Stimulated activated CD8-positive, alpha-beta memory T cell treated with anti-CD3 and anti-CD28 coated beads, Interleukin-12 subunit alpha, Interleukin-12 subunit beta, amount 100 ng/mL, for 4 hours (primary cell): ENCODE measurements at regions not wholly inside any gene's neighbourhood (a gene's known extent, or its start where the extent isn't known, plus 50 kb on each side); places are given as distances from the start of the nearest gene placed in this dataset.

Experiments
- DNase-seq: peaks from one replicate; pipeline ENCODE4 v3.0.0-alpha.2; 2020; ENCODE audit warnings: low read depth

GRCh38 chr3:104510131-104510849 is 856.4 kb upstream of the ALCAM start:
- no peak for DNase-seq

DNA sequence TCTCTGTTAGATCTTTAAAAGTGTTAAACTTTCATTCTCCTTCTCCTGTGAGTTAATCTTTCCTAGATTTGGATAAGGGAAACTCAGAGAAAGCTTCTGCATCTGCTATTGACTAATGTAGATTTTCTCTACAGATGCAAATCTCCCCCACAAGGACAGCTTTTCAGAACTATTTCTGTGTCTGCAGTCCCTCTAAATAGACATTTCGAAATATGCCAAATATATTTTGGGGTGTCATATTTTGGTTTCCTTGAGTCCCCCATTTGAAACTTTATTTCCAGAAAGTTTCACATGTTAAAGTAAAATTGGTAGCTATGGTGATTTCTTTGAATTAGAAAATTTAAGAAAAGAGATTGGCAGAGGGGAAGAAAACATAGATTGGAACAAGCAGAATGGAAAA is 852.3 kb upstream of the ALCAM start:
- DNase-seq = no peak

GRCh38 chr3:104514776-104515175 is 851.9 kb upstream of the ALCAM start:
- no peak for DNase-seq

GRCh38 chr3:104519068-104519467 is 847.6 kb upstream of the ALCAM start:
- no peak for DNase-seq

DNA sequence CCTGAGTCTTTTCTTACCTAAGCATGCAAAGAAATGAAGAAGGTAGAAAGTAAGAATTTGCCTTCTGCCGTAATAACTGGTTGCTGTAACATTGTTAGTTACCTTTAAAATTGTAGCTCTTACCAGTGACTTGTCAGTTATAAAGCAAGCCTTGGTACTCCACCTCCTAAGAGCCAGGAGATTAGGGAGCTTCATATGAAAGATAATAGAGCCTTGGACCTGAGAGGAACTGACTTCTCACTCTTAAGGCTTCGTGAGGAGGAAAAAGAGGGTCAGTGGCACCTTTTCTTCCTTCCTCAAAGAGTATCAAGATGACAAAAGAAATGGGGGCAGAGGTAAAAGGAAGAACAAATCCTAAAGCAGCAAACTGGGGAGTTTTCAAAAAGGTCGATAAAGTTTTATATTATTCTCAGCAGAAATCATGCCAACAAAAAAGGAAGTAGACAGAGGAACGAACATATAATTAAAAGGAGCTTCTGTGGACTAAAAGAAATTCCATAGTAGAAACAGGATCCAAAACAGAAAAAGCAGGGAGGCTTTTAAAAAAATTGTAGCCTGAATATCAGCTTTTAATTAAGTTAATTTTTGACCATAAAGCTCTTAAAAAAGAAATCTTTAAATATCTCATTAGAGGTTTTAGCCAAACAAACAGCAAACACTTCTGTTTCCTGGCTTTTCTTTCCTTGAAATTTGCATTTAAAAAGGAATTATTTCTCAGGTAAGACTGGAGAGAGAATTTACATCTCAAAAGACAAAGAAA is 847.1 kb upstream of the ALCAM start:
- DNase-seq = no peak

DNA sequence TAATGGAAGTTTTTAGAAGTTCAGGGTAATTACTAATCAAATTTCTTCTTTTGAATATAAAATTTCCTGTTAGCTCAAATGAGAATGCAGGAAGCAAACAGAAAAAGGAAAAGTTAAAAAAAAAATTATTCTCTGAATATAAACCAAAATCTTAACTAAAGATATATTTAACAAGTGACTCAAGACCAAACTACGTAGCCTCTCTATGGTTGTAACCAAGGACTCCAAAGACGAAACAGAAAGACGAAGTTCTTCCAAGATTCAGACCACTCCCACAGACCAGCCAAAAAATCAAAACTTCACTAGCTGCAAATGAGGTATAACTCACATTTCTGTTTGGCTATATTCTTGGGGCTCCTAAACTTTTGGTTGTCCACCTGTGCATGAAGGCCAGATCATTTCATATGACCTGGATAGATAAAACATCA is 846.5 kb upstream of the ALCAM start:
- no peak for DNase-seq

DNA sequence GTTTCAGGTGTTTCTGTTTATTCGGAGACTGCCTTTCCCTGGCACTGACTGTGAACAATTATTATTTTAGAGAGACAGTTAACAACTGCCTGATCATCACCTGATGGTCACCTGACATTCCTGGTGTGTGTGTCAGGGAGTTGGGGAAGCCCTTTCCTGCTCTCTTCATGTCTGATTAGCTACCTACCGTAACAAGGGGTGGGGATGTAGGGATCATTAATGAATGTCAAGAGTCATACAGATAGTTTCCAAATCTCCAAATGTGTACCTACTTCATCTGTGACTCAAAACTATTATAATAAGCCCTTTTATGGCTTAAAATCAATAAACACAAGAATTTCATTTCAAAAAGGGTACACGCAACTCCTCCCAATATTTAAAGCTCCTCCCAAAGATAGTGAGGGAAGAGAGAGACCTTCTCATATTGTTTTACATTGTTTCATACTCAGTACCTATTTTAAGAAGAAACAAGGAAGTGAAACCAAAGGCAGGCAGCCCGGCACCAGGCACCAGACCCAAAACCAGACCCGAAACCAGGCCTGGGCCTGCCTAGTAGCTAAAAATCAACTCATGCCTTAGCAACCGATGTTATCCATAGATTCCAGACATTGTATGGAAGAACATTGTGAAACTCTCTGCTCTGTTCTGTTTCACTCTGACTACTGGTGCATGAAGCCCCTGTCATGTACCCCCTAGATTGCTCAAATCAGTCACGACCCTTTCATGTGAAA is 844.9 kb upstream of the ALCAM start:
- no peak for DNase-seq

DNA sequence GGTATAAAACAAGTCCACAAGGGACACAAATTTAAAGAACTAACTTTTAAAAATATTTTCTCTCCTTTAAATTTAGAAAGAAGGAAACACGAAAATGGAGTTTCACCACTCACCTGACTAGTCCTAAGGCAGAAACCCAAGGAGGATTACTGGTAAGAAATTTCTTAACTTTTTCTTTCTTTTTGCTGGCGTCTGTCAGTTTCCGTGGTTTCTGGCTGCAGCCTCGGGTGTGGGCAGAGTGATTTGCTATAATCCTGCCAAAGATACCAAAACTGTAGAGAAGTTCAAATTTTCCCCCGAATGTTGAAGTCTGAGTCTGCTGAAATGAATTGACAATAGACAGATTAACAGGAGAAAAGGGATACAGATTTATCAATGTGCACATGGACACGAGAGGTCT is 843.6 kb upstream of the ALCAM start:
- DNase-seq = no peak

DNA sequence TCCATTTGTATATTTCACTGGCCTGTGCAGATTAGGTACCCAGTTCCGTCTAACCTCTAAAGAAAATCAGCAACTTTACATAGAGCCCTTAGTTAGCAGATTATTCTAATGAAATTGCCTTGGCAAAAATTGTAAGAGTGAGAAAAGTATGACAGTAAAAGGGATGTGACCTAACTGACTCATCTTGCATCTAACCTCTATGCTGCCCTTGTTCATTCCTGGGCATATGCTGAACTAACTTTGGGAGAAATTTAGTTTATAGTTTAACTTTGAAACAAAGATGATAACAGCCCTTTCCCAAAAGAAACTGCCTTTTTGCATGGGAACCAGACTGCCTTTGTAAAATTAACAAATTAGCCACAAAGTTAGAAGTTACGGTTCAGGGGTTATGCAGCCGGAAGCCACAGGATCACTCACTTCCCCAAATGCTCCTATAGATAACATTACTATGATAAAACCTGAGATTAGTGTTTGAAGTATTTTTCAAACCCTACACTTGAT is 839.8 kb upstream of the ALCAM start:
- DNase-seq = no peak

DNA sequence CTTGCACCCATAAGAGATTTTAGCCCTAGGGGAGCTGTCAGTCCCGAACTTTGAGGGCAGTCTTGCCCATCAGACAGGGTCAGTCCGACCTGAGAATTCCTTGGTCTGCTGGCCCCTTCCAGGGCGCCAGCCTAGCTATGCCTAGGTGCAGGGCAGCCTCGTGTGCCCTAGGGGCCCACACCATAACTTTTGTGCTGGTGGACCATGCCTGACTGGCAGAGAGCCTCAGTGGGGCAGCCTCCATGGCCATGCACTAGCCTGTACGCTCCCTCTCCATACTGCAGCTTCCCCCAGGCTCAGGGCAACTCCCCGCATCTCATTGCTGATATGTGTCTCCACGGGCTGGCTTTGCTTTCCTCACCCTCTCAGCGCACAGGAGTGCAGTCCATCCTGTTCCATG is 835.8 kb upstream of the ALCAM start:
- no peak for DNase-seq

DNA sequence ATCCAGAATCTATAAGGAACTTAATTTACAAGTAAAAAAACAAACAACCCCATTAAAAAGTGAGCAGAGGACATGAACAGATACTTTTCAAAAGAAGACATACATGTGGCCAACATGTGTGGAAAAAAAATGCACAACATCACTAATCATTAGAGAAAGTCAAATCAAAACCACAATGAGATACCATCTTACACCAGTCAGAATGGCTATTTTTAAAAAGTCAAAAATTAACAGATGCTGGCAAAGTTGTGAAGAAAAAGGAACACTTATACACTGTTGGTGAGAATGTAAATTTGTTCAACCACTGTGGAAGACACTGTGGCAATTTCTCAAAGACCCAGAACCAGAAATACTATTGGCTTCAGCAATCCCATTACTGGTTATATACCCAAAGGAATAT is 830.0 kb upstream of the ALCAM start:
- no peak for DNase-seq

DNA sequence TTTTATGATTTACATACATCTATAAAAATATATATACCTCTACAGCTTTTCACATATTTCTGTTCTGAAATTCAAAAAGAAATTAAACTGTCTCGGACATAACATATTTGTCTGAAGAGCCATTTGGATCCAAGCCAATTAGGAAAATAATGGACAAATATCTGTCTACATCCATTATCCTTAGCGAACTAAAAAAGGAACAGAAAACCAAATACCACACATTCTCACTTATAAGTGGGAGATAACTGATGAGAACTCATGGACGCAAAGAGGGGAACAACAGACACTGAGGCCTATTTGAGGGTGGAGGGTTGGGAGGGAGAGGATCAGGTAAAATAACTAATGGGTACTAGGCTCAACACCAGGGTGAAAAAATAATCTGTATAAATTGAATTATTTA is 829.4 kb upstream of the ALCAM start:
- no peak for DNase-seq

GRCh38 chr3:104546301-104546700 is 820.4 kb upstream of the ALCAM start:
- DNase-seq = no peak

- DNase-seq = no peak
Measured at GRCh38 chr3:104547031-104547430, 819.7 kb upstream of the ALCAM start.

GRCh38 chr3:104548401-104548800 is 818.3 kb upstream of the ALCAM start:
- DNase-seq = no peak

GRCh38 chr3:104549099-104549714 is 817.5 kb upstream of the ALCAM start:
- no peak for DNase-seq

- no peak for DNase-seq
Measured at GRCh38 chr3:104553121-104553520, 813.6 kb upstream of the ALCAM start.

- DNase-seq = no peak
Measured at GRCh38 chr3:104554425-104554824, 812.3 kb upstream of the ALCAM start.

- DNase-seq = no peak
Measured at GRCh38 chr3:104555728-104556127, 811.0 kb upstream of the ALCAM start.

GRCh38 chr3:104556372-104557078 is 810.2 kb upstream of the ALCAM start:
- DNase-seq = no peak

DNA sequence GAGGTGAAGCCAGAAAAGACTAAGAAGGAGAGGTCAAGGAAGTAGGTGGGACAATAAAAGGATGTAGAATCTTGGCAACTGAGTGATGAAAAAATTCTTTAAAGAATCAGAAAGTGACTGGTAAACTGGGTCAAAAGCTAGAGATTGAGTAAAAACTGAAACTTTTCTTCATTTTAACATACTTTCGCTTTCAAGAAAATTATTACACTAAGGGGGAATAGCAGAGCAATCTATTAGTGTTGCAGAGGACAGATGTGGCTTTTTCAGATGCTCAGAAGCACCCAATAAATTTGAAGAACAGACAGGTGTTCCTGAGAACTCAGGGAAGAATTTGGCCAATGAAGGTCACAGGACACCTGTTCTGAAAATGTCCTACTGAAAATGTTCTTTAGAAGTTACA is 805.4 kb upstream of the ALCAM start:
- DNase-seq = no peak
